ENCODE measurements at regions not wholly inside any gene's neighbourhood (a gene's known extent, or its start where the extent isn't known, plus 50 kb on each side); places are given as distances from the start of the nearest gene placed in this dataset.
"Not testable (repeated sequence)": the region's sequence is repeated elsewhere in the genome, so short reads cannot be mapped to it uniquely, and the experiment has no call there.

DNA sequence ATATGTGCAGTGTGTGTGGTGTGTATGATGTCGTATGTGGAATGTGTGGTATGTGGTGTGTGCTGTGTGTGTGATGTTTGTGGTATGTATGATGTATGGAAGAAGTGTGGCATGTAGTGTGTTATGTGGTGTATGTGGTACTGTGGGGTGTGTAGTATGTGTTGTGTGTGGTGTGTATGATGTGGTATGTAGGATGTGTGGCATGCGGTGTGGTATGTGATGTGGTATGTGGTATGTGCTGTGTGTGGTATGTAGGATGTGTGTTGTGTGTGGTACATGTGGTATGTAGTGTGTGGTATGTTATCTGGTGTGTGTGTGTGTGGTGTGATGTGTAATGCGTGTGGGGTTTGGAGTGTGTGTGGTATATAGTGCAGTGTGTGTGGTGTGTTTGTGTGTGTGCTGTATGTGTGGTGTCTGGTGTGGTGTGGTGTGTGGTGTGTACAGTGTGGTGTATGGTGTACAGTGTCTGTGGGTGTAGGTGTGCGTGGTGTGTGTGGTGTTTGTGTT, 129.6 kb downstream of the ATP6V0E2 start:
- no peaks in the 10 kb centered on the region for H3K9me3 ChIP-seq
- 60 to 72% methylated on average over 4 of the region's 4 CpGs for WGBS, 2 donors (ENCODE audit: low coverage in 1 of 2)
- H3K4me1 ChIP-seq: no peaks in the 10 kb centered on the region
- no peak overlapping the region for H3K27ac ChIP-seq
- ATAC-seq: peak; percentile 37
- no peaks in the 10 kb centered on the region for H3K27me3 ChIP-seq
- H3K36me3 ChIP-seq: peaks cover 0 to 7% of the 10 kb centered on the region in 2 donors
- no peak for TF ChIP-seq POLR2A (IDR thresholded peaks at IDR 0.05)
- TF ChIP-seq, protein P1, sequence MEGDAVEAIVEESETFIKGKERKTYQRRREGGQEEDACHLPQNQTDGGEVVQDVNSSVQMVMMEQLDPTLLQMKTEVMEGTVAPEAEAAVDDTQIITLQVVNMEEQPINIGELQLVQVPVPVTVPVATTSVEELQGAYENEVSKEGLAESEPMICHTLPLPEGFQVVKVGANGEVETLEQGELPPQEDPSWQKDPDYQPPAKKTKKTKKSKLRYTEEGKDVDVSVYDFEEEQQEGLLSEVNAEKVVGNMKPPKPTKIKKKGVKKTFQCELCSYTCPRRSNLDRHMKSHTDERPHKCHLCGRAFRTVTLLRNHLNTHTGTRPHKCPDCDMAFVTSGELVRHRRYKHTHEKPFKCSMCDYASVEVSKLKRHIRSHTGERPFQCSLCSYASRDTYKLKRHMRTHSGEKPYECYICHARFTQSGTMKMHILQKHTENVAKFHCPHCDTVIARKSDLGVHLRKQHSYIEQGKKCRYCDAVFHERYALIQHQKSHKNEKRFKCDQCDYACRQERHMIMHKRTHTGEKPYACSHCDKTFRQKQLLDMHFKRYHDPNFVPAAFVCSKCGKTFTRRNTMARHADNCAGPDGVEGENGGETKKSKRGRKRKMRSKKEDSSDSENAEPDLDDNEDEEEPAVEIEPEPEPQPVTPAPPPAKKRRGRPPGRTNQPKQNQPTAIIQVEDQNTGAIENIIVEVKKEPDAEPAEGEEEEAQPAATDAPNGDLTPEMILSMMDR (IDR thresholded peaks at IDR 0.05): no peak
- no peak for TF ChIP-seq POLR2AphosphoS5 (IDR thresholded peaks at IDR 0.05)
- TF ChIP-seq EP300 (IDR thresholded peaks at IDR 0.05): no peak
- H3K4me3 ChIP-seq: no peak overlapping the region

DNA sequence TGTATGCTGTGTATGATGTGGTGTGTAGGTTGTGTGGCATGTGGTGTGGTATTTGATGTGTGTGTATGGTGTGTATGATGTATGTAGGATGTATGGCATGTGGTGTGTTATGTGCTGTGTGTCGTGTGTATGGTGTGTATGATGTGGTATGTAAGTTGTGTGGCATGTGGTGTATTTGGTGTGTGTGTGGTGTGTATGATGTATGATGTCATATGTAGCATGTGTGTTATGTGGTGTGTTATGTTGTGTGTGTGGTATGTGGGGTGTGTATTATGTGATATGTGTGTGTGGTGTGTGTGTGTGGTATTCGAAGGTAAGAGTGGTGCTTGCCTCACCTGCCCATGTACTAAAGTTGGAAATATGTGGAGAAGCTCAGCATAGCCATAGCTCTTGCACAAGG, 130.2 kb downstream of the ATP6V0E2 start:
- H3K9me3 ChIP-seq, ATAC-seq, H3K27ac ChIP-seq, H3K27me3 ChIP-seq, H3K4me3 ChIP-seq, H3K36me3 ChIP-seq, H3K4me1 ChIP-seq: not testable (repeated sequence)
- WGBS, 2 donors (ENCODE audit: low coverage in 1 of 2): 59 to 100% methylated on average over 1 to 2 of the region's 2 CpGs

DNA sequence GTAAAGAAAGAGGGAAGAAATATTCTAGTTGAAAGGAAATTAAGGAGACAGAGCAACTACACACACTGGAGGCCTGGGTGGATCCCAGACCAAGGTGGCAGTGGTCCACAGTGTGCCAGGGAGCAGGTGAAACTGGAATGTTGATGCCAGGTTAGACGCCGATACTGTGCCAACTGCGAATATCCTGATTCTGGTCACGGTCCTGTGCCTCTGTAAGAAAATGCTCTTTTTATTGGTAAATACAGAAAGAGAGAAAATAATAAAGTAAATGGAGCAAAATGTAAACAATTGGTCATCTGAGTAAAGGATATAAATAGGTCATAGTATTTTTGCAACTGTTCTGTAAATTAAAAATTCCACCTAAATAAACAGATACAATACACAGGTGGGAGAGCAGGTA, 131.1 kb downstream of the ATP6V0E2 start:
- not testable (repeated sequence) for H3K4me1 ChIP-seq, H3K4me3 ChIP-seq, H3K27me3 ChIP-seq, H3K27ac ChIP-seq, H3K9me3 ChIP-seq, ATAC-seq, H3K36me3 ChIP-seq
- WGBS, 2 donors (ENCODE audit: low coverage in 1 of 2): 87% methylated on average over 4 of the region's 4 CpGs; no CpG with 5 or more reads in 1 of the 2 donors

DNA sequence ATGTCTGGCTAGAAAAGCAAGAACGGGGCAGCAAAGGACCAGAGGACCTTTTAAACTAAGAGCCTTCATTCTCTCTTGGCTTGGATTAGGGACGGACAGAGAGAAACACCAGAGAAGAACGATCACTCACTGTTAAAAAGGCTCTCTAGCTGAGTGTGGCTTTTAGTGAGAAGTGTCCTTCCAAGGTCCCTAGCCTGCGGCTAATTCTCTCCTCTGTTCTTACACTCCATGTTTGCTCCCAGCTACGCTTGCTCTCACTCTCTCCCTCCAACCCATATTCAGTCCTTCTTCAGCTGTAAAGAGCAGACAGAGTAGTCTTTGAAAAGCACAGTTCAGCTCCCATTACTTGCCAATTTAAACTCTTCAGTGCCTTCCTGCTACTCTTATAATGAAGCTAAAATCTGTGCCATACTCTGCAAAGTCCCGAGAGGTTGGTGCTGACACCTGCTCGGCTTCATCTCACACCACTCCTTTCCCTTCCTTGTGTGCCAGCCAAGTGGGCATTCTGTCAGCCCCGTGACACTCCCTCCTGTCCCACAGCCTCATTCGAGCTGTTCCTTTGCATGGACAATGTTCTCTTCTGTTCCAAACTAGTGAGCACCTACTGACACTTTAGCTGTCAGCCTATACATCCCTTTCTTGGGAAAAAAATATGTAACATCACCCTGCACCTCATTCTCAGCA, 136.0 kb downstream of the ATP6V0E2 start:
- H3K27ac ChIP-seq, H3K4me3 ChIP-seq, H3K36me3 ChIP-seq, H3K4me1 ChIP-seq, H3K9me3 ChIP-seq, ATAC-seq, H3K27me3 ChIP-seq: not testable (repeated sequence)
- WGBS, 2 donors (ENCODE audit: low coverage in 1 of 2): 76 to 80% methylated on average over 2 to 4 of the region's 9 CpGs

DNA sequence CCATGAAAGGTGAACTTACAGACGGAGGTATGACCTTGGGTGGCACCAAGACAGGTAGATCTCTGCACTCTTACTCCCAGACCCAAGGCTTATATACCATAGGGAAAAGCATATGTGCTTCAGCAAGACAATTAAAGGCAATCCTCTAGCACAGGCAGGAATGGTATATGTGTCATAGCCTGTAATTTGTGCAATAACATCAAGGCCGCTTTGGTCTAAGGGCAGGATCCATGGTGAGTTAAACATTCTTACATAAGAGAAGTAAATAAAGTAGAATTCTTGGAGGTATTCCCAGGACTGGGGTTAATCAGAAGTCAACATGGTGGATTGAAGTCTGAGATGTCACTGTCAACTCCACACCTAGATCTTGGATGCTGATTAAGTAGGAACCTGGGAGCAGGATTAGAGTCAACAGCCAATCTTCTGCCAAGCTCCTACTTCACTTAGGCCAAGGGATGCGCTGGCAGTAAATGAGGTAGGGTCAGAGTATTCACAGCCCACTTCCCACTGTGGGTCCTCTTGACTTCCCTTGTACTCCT, 143.0 kb downstream of the ATP6V0E2 start:
- not testable (repeated sequence) for H3K27ac ChIP-seq, ATAC-seq, H3K27me3 ChIP-seq, H3K9me3 ChIP-seq, H3K36me3 ChIP-seq, H3K4me3 ChIP-seq, H3K4me1 ChIP-seq
- 64 to 80% methylated on average over 2 of the region's 3 CpGs for WGBS, 2 donors (ENCODE audit: low coverage in 1 of 2)

DNA sequence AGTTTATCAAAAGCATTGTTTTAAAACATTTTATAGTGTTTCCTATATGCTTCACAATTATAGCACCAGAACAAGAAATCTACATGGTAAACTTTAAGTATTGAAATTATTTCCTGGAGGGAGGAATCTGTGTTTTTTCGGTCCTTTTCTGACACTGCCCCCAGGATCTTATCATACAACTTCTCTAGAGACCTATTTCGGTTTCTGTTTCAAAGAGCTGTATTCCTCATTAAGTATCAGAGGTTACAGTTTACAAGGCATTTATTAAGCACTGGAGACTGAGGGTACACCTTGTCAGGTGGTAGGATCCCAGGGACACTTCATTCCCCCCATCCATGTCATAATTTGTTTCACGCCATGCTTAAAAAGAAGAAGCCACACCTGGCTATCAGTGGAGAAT, 146.4 kb downstream of the ATP6V0E2 start:
- H3K27ac ChIP-seq, H3K27me3 ChIP-seq, H3K36me3 ChIP-seq, H3K4me1 ChIP-seq, H3K9me3 ChIP-seq, H3K4me3 ChIP-seq, ATAC-seq: not testable (repeated sequence)
- WGBS, 2 donors (ENCODE audit: low coverage in 1 of 2): 68 to 75% methylated on average over 2 to 3 of the region's 3 CpGs

DNA sequence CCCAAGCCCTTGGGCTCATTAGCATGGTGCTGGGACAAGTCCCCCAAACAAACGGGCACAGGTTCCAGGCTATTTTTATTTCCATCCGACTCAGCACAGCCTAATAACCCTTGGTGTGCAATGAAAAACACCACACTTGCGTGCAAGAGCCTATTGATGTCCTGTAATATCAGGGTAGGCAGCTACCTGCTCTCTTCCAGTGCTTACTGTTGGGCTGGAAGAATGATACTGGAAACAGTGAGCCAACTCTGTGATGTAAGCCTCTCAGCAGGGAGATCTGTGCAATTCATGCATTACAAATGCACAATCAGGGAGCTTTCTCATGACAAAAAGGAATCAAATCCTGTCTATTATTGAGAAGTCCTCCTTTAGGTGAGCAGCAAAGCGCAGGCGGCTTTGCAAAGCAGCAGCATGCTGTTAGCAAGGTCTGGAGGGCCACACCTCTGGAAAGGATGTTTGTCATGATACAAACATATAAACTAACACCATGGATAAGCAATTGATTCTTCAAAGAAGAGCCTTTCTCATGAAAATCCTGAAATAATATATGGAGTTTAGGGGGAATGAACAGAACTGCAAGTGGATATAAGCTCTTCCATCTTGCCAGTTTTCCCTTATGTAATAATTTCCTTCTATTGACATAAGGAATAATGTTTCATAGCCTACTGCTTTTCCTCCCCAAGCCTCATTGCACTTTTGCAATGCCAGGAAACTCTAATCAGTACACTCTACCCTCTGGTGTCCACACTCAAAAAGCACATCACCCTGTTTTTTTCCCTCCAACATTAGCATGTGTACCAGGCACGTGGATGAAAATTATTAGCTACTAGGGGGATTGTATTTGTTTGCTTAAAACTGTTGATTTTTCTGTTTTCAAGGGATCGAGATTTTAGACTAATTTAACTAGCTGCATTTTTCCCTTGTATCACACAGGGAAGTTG, 151.1 kb downstream of the ATP6V0E2 start:
- H3K4me1 ChIP-seq, ATAC-seq, H3K9me3 ChIP-seq, H3K4me3 ChIP-seq, H3K27me3 ChIP-seq, H3K36me3 ChIP-seq, H3K27ac ChIP-seq: not testable (repeated sequence)
- WGBS, 2 donors (ENCODE audit: low coverage in 1 of 2): 69 to 81% methylated on average over 2 to 5 of the region's 7 CpGs

DNA sequence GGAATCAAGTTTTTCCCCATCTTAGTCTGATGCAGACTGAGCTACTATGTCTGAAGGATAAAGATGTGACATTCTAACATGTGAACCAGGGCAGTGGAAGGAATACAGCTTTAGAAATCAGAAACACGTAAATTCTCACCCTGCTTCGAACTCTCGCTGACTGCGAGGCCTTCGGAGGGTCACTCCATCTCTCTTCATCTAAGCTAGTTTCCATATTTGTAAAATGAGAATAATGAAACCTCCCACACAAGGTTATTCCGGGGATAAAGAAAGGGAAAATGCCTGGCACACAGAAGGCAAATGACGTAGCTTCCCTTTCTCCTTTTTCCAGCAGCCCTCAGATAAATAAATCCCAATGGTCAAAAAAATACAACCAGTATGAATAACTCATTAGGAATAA, 152.0 kb downstream of the ATP6V0E2 start:
- H3K4me1 ChIP-seq, H3K4me3 ChIP-seq, H3K36me3 ChIP-seq, H3K27ac ChIP-seq, H3K27me3 ChIP-seq, H3K9me3 ChIP-seq, ATAC-seq: not testable (repeated sequence)
- 60 to 78% methylated on average over 6 of the region's 7 CpGs for WGBS, 2 donors (ENCODE audit: low coverage in 1 of 2)

DNA sequence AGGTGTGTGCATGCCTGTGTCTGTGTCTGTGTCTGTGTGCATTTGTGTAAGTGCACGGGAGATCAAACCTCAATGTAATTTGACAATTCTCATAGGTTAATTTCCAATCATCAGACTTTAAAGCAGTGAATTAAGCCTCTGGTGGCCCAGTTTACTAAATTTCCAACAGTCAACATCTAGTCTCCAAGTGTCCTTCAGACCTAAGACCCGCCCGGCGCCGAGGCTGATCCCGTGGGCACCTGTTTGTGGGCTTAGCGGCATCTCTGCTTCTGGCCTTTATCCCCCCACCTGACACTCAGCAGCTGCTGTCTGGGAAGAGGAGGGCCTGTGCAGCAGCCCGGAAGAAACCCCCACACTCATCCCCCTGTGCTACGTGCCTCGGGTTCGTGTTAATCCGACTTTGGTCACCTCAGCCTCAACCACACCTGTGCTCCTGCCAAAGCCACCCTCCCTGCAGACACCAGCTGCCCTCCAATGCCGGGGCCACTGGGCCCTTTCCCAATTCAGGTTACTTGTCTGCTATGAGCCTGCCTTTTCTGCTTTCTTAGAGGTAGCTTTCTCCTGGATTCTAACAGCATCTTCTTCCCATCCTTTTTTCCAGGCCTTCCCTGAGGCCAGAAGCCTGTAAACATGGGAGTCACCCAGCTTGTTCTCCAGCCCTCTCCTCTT, 154.7 kb downstream of the ATP6V0E2 start:
- 73% methylated on average over 2 of the region's 13 CpGs; no CpG with 5 or more reads in 1 of the 2 donors for WGBS, 2 donors (ENCODE audit: low coverage in 1 of 2)
- not testable (repeated sequence) for H3K27me3 ChIP-seq, H3K4me3 ChIP-seq, H3K36me3 ChIP-seq, ATAC-seq, H3K4me1 ChIP-seq, H3K27ac ChIP-seq, H3K9me3 ChIP-seq

DNA sequence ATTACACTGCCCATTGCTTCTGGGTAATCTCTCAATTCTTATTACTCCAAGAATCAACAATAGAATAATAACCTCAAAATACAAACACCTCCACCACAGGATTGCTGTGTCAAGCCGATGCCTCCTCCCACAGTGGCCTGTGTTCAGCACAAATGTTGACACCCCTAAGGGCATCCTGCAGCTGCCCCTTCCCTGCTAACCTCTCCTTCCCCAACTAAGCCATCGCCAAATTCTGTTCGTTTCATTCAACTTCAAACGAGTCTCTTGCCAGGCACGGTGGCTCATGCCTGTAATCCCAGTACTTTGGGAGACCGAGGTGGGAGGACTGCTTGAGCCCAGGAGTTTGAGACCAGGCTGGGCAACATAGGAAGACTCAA, 155.2 kb downstream of the ATP6V0E2 start:
- not testable (repeated sequence) for ATAC-seq, H3K4me3 ChIP-seq
- no CpG with 5 or more reads among the region's 6 CpGs for WGBS, 2 donors (ENCODE audit: low coverage in 1 of 2)

DNA sequence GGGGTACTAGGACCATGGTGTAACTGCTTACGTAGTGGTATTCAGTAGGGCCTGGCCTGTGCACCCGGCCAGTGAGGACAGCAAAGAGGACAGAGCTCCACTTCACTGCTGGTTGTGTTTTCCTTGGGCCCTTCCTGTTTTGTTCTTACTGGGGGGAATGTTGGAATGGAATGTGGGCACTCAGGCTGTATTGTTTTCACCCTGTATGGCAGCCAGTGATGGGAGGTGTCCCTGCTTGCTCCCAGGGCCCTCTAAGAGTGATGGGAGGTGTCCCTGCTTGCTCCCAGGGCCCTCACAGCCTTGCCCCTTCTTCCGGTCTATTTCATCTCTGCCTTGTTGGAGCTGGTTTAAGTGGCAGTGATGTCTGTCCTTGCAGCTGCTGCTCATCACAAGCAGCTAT, 158.0 kb downstream of the ATP6V0E2 start:
- not testable (repeated sequence) for H3K4me3 ChIP-seq, H3K9me3 ChIP-seq
- WGBS, 2 donors (ENCODE audit: low coverage in 1 of 2): 60% methylated on average over 1 of the region's 3 CpGs; no CpG with 5 or more reads in 1 of the 2 donors

More for the DNA sequence above, 155.2 kb downstream of the ATP6V0E2 start:
- H3K27ac ChIP-seq, H3K4me1 ChIP-seq, H3K9me3 ChIP-seq, H3K27me3 ChIP-seq, H3K36me3 ChIP-seq: not testable (repeated sequence)

More for the DNA sequence above, 158.0 kb downstream of the ATP6V0E2 start:
- H3K36me3 ChIP-seq, H3K4me1 ChIP-seq, H3K27me3 ChIP-seq, H3K27ac ChIP-seq, ATAC-seq: not testable (repeated sequence)
